HFF-Myc (cell line): ENCODE measurements at regions not wholly inside any gene's neighbourhood (a gene's known extent, or its start where the extent isn't known, plus 50 kb on each side); places are given as distances from the start of the nearest gene placed in this dataset.

ENCODE experiments used
- DNase-seq: peaks from one replicate; pipeline ENCODE4 v3.0.0-alpha.2; 2011; ENCODE audit warnings: low read depth; ENCODE audit errors: extremely low read depth
- H3K4me3 ChIP-seq: replicated peaks from 2 replicates; pipeline ENCODE4 v1.5.1; 2011; ENCODE audit warnings: low read depth, mild to moderate bottlenecking, control low read depth, low read length
- TF ChIP-seq, protein P1 (sequence below): IDR thresholded peaks from 2 replicates; pipeline ENCODE4 v1.5.1; 2012; ENCODE audit warnings: mild to moderate bottlenecking, low read depth, low read length, control low read depth; ENCODE audit errors: missing control alignments

DNA sequence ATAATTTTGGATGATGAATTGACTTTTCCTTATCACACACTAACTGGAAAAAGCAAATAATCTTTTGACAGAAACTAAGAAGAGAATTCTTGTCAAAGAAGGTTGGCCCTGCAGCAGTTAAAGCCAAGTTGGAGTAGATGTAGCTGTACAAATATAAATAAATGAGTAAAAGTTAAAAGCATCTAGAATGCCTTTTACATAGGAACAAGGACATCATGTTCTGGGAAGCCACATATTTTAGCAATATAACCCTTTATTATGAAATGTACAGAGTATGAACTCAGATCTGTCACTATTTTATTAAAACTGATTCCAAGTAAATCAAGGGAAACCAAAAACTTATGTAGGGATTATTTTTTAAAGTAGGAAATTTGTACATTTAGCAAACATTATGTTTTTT lies 269.4 kb upstream of the FAT4 start:
- H3K4me3 ChIP-seq: no peak overlapping the region
- TF ChIP-seq, protein P1, sequence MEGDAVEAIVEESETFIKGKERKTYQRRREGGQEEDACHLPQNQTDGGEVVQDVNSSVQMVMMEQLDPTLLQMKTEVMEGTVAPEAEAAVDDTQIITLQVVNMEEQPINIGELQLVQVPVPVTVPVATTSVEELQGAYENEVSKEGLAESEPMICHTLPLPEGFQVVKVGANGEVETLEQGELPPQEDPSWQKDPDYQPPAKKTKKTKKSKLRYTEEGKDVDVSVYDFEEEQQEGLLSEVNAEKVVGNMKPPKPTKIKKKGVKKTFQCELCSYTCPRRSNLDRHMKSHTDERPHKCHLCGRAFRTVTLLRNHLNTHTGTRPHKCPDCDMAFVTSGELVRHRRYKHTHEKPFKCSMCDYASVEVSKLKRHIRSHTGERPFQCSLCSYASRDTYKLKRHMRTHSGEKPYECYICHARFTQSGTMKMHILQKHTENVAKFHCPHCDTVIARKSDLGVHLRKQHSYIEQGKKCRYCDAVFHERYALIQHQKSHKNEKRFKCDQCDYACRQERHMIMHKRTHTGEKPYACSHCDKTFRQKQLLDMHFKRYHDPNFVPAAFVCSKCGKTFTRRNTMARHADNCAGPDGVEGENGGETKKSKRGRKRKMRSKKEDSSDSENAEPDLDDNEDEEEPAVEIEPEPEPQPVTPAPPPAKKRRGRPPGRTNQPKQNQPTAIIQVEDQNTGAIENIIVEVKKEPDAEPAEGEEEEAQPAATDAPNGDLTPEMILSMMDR: no peak
- no peak for DNase-seq

DNA sequence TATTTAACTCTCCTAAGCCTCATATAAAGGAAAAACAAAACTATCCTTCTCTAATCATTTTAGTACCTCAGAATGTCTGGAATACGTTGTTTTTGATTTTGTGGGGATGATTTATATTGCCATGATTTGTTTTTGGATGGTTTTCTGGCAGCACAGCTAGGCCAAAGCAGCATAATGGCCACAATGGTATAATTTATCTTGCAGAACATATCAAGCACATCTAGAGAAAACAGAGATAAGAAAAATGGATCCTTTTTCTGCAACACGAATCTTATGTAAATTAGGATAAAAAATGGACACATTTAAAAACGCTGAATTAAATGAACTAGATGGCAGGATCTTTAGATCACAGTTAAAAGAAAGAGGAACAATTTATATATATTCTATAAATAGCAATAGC lies 269.9 kb upstream of the FAT4 start:
- TF ChIP-seq, protein P1: no peak
- H3K4me3 ChIP-seq: no peak overlapping the region

DNA sequence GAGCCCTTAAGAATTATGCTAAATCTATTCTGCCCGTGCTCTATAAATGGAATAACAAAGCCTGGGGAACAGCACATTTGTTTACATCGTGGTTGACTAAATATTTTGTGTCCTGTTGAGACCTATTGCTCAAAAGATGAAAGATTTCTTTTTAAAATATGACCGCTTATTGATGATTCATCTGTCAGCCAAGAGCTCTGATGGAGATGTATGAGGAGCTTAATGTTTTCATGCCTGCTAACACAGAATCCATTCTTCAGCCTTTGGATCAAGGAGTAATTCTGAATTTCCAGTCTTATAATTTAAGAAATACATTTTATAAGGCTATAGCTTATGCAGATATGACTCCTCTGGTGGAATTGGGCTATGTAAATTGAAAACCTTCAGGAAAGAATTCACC lies 271.3 kb upstream of the FAT4 start:
- no peak overlapping the region for H3K4me3 ChIP-seq
- no peak for DNase-seq
- TF ChIP-seq, protein P1: no peak

More for the DNA sequence above, 269.9 kb upstream of the FAT4 start:
- no peak for DNase-seq

DNA sequence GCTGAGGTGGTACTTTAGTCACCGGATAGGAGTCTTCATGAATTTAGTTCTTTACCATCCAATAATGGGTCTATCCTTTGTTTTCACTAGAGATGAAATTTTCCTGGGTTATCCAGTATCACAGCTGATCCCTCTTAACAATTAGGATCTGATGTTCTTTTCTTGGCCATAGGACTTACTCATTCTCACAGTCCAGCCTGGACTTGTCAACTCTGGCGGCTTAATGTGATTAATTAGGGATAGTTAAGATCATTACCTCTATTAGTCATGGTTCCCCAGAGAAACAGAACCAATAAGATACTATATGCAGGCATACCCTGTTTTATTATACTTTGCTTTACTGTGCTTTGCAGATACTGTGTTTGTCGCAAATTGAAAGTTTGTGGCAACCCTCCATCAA lies 272.7 kb upstream of the FAT4 start:
- TF ChIP-seq, protein P1: no peak
- no peak for DNase-seq
- H3K4me3 ChIP-seq: no peak overlapping the region

DNA sequence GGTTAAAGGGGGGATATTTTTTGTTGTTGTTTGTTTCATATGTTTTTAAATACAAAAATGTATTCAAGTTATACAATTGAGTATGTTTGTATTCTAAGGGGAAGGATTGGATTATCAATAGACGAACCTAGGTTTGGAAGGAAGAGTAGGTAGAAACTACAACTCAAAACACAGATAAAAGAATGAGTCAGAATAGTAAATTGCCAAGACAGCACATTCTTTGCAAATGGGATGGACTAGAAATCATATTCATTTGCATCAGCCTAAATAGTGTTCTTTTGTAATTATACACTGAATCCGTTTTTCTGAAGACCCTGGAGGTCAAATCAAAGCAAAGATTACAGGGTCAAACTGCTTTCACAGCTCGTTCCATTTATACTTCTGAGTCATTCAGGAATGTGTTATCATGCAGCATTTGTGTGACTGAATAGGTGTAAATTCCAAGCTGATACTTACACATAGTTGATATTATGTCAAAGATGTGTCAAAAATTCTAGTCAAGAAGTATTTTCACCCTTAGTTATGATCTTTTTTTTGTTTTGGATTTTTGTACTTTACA lies 273.3 kb upstream of the FAT4 start:
- DNase-seq: no peak
- TF ChIP-seq, protein P1: no peak
- H3K4me3 ChIP-seq: no peak overlapping the region

DNA sequence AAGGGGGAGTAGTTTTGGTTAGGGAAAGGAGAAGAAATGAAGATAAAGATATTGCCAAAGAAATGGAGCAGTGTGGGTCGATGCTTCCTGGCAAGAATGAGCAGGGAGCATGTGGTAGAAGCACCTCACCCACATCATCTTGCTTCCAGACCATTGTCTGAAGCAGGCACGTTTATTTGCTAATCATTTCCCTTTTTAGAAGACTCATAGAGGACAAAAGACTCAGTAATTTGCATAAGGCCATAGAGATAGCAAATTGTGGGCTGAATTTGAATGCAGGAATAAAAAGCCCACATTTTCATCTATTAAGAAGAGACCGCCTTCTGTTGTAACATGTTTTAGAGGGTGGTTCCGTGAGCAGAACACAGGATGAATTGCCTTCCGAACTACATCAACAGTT lies 275.2 kb upstream of the FAT4 start:
- TF ChIP-seq, protein P1: no peak
- no peak for DNase-seq

DNA sequence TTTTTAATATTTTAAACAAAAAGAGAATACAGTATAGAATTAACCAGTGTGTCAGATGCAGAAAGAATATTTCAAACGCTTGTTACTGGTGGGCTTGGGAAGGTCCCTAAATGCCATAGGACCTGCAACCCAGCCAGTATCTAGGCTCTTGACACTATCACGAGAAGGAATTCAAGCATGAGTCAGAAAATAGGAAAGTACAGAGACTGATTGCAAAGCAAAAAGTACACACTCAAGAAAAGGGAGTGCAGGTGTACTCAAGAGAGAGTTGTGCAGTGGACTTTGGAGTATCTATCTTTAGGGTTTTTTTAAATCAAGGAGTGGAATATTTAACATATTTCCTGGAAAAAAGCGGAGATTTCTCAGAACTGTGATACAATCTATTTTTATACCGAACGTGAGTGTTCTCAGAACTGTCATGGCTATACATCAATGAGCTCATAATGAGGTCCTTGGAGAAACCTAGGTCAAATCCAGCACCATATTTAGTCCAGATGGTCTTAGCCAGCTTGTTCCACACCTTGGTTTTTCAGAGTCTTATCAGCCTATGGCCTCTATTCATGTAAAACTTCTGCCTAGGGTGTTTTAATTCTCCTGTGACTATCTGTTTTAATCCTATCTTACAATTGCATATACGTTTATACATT lies 291.8 kb upstream of the FAT4 start:
- no peak for DNase-seq
- TF ChIP-seq, protein P1: no peak
- H3K4me3 ChIP-seq: no peak overlapping the region

More for the DNA sequence above, 275.2 kb upstream of the FAT4 start:
- H3K4me3 ChIP-seq: no peak overlapping the region
